ENCODE measurements at regions not wholly inside any gene's neighbourhood (a gene's known extent, or its start where the extent isn't known, plus 50 kb on each side); places are given as distances from the start of the nearest gene placed in this dataset.

- no peak for DNase-seq
- Histone ChIP-seq H3K4me1 (ENCODE audit: control insufficient read depth in 1 of 2, insufficient read depth in 2 of 2, low read length in 2 of 2) (no peaks in the 10 kb centered on the region), H3K9ac (ENCODE audit: insufficient read depth, low read length, poor library complexity, severe bottlenecking) (no peak overlapping the region), H2AFZ (ENCODE audit: insufficient read depth, low read depth, low read length, poor library complexity, severe bottlenecking) (no peak overlapping the region), H3K27me3 (ENCODE audit: control insufficient read depth in 2 of 2, insufficient read depth in 2 of 2, low read length in 2 of 2) (no peaks in the 10 kb centered on the region), H3K27ac (ENCODE audit: low read depth in 1 of 2, low read length in 2 of 2) (no peak overlapping the region), H4K20me1 (ENCODE audit: insufficient read depth, low read length) (no peaks in the 10 kb centered on the region), H3K36me3 (replicated peaks in 1 of 2; ENCODE audit: control insufficient read depth in 1 of 2, insufficient read depth in 2 of 2, low read length in 2 of 2) (no peaks in the 10 kb centered on the region), H3K79me2 (ENCODE audit: insufficient read depth, low read length) (no peaks in the 10 kb centered on the region), H3K9me3 (replicated peaks in 1 of 2; ENCODE audit: control insufficient read depth in 1 of 2, insufficient read depth in 1 of 2, low read length in 2 of 2) (no peaks in the 10 kb centered on the region), H3K4me2 (replicated peaks; ENCODE audit: extremely low read depth, low read length, poor library complexity, severe bottlenecking) (no peak overlapping the region), H3K4me3 (replicated peaks in 1 of 3; ENCODE audit: low read depth in 2 of 3, low read length in 3 of 3) (no peak overlapping the region)
- H3K9me3 Mint-ChIP-seq, result no peaks in the 10 kb centered on the region
- H3K27ac Mint-ChIP-seq, result no peak overlapping the region
- H3K4me1 Mint-ChIP-seq, result no peaks in the 10 kb centered on the region
- no peak overlapping the region for H3K4me3 Mint-ChIP-seq
- intact Hi-C loops (cut with micrococcal nuclease), result no loop called here
- 92% methylated on average over 2 of the region's 3 CpGs for WGBS (ENCODE audit: insufficient coverage)
- TF ChIP-seq CTCF (IDR thresholded peaks at IDR 0.05), result no peak
- H3K36me3 Mint-ChIP-seq, result no peaks in the 10 kb centered on the region
- H3K27me3 Mint-ChIP-seq (ENCODE audit: low read depth in 3 of 3), result peaks cover 0 to 7% (median 5%) of the 10 kb centered on the region in 3 donors
Measured at GRCh38 chr6:90463359-90463758, 123.5 kb downstream of the MAP3K7 start.

GRCh38 chr6:90462102-90462501 is 124.8 kb downstream of the MAP3K7 start:
- H3K36me3 ChIP-seq (replicated peaks in 1 of 2; ENCODE audit: control insufficient read depth in 1 of 2, insufficient read depth in 2 of 2, low read length in 2 of 2), result no peaks in the 10 kb centered on the region
- no peak overlapping the region for H3K27ac ChIP-seq (ENCODE audit: low read depth in 1 of 2, low read length in 2 of 2)
- H3K4me3 ChIP-seq (replicated peaks in 1 of 3; ENCODE audit: low read depth in 2 of 3, low read length in 3 of 3), result no peak overlapping the region
- TF ChIP-seq CTCF (IDR thresholded peaks at IDR 0.05), result no peak
- H3K27me3 ChIP-seq (ENCODE audit: control insufficient read depth in 2 of 2, insufficient read depth in 2 of 2, low read length in 2 of 2), result no peaks in the 10 kb centered on the region
- H2AFZ ChIP-seq (ENCODE audit: insufficient read depth, low read depth, low read length, poor library complexity, severe bottlenecking), result no peak overlapping the region
- Mint-ChIP-seq H3K4me3 (no peak overlapping the region), H3K27me3 (ENCODE audit: low read depth in 3 of 3) (peaks cover 0 to 5% (median 4%) of the 10 kb centered on the region in 3 donors), H3K27ac (no peak overlapping the region), H3K36me3 (no peaks in the 10 kb centered on the region), H3K9me3 (no peaks in the 10 kb centered on the region), H3K4me1 (no peaks in the 10 kb centered on the region)
- no peaks in the 10 kb centered on the region for H3K79me2 ChIP-seq (ENCODE audit: insufficient read depth, low read length)
- 100% methylated on average over 1 of the region's 2 CpGs for WGBS (ENCODE audit: insufficient coverage)
- no peak overlapping the region for H3K4me2 ChIP-seq (replicated peaks; ENCODE audit: extremely low read depth, low read length, poor library complexity, severe bottlenecking)
- H3K9ac ChIP-seq (ENCODE audit: insufficient read depth, low read length, poor library complexity, severe bottlenecking), result no peak overlapping the region
- intact Hi-C loops (cut with micrococcal nuclease), result no loop called here
- no peaks in the 10 kb centered on the region for H4K20me1 ChIP-seq (ENCODE audit: insufficient read depth, low read length)
- H3K9me3 ChIP-seq (replicated peaks in 1 of 2; ENCODE audit: control insufficient read depth in 1 of 2, insufficient read depth in 1 of 2, low read length in 2 of 2), result no peaks in the 10 kb centered on the region
- DNase-seq, result no peak
- H3K4me1 ChIP-seq (ENCODE audit: control insufficient read depth in 1 of 2, insufficient read depth in 2 of 2, low read length in 2 of 2), result no peaks in the 10 kb centered on the region

Data from CD14-positive monocyte (primary cell).